ENCODE measurements at regions not wholly inside any gene's neighbourhood (a gene's known extent, or its start where the extent isn't known, plus 50 kb on each side); places are given as distances from the start of the nearest gene placed in this dataset.
A peak's percentile ranks its signal among the peaks of the same experiment; 100 is the strongest.

GRCh38 chr11:11164334-11164690 lies 188.7 kb downstream of the CSNK2A3 start (continued):
- TF ChIP-seq PATZ1 (CRISPR knock-in tag; IDR thresholded peaks at IDR 0.05; ENCODE audit: borderline replicate concordance) (no peak), PPARA (CRISPR knock-in tag; IDR thresholded peaks at IDR 0.05; ENCODE audit: borderline replicate concordance) (no peak)

- TF ChIP-seq TCF4 (CRISPR knock-in tag; IDR thresholded peaks at IDR 0.05; ENCODE audit: borderline replicate concordance) (no peak), ZFP30 (CRISPR knock-in tag; IDR thresholded peaks at IDR 0.05) (no peak), GLIS3 (CRISPR knock-in tag; IDR thresholded peaks at IDR 0.05) (no peak), ARNTL (CRISPR knock-in tag; IDR thresholded peaks at IDR 0.05; ENCODE audit: borderline replicate concordance, low read depth) (no peak), BACH2 (CRISPR knock-in tag; IDR thresholded peaks at IDR 0.05; ENCODE audit: borderline replicate concordance) (no peak), ISL1 (CRISPR knock-in tag; IDR thresholded peaks at IDR 0.05) (no peak), SNAI2 (CRISPR knock-in tag; IDR thresholded peaks at IDR 0.05) (no peak), PATZ1 (CRISPR knock-in tag; IDR thresholded peaks at IDR 0.05; ENCODE audit: borderline replicate concordance) (no peak), CSRNP3 (CRISPR knock-in tag; IDR thresholded peaks at IDR 0.05) (no peak), CREB5 (CRISPR knock-in tag; IDR thresholded peaks at IDR 0.05; ENCODE audit: low read depth) (no peak), POU6F1 (CRISPR knock-in tag; IDR thresholded peaks at IDR 0.05; ENCODE audit: borderline replicate concordance, low read depth) (no peak), ESRRG (CRISPR knock-in tag; IDR thresholded peaks at IDR 0.05) (no peak), PPARA (CRISPR knock-in tag; IDR thresholded peaks at IDR 0.05; ENCODE audit: borderline replicate concordance) (no peak), ZNF565 (CRISPR knock-in tag; conservative IDR thresholded peaks at IDR 0.05; ENCODE audit: low read depth) (no peak), CSDC2 (CRISPR knock-in tag; IDR thresholded peaks at IDR 0.05) (no peak)
These were observed 189.2 kb downstream of the CSNK2A3 start for GRCh38 chr11:11163669-11164333.

GRCh38 chr11:11163236-11163635 lies 189.8 kb downstream of the CSNK2A3 start:
- TF ChIP-seq ESRRG (CRISPR knock-in tag; IDR thresholded peaks at IDR 0.05) (no peak), RARB (CRISPR knock-in tag; IDR thresholded peaks at IDR 0.05) (no peak), ZFP3 (CRISPR knock-in tag; IDR thresholded peaks at IDR 0.05) (no peak), CSRNP3 (CRISPR knock-in tag; IDR thresholded peaks at IDR 0.05) (no peak), POU6F1 (CRISPR knock-in tag; IDR thresholded peaks at IDR 0.05; ENCODE audit: borderline replicate concordance, low read depth) (no peak), ARNTL (CRISPR knock-in tag; IDR thresholded peaks at IDR 0.05; ENCODE audit: borderline replicate concordance, low read depth) (no peak)

More at GRCh38 chr11:11163669-11164333, 189.2 kb downstream of the CSNK2A3 start:
- no peak for ATAC-seq

More at GRCh38 chr11:11163236-11163635, 189.8 kb downstream of the CSNK2A3 start:
- ATAC-seq = peak; percentile 56; the same call in 2 of the 3 replicates

Data from SK-N-SH treated with all-trans-retinoic acid at 6 μM for 48 hours (cell line).